D341Med (cell line): ENCODE measurements at regions not wholly inside any gene's neighbourhood (a gene's known extent, or its start where the extent isn't known, plus 50 kb on each side); places are given as distances from the start of the nearest gene placed in this dataset.
"Not testable (repeated sequence)": the region's sequence is repeated elsewhere in the genome, so short reads cannot be mapped to it uniquely, and the experiment has no call there.

ENCODE experiments used
- DNase-seq: peaks from one replicate; pipeline ENCODE4 v3.0.0; 2012; ENCODE audit warnings: low spot score

DNA sequence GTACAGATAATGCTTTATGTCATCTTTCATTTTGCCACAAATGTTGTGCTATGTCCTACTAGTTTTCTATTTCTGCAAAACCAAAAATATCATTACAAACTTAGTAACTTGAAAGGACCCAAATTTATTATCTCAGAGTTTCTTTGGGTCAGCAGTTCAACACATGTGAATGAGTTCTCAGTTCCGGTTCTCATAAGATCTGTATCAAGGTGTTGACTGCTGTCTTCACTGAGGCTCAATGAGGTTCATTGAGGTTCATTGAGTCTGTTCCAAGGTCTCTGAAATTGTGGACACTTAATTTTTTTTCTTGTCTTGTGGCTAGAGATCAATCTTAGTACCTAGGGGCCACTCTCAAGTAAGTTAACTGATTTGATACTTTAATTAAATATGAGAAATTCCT is 525.1 kb upstream of the BRINP3 start:
- DNase-seq, result no peak

DNA sequence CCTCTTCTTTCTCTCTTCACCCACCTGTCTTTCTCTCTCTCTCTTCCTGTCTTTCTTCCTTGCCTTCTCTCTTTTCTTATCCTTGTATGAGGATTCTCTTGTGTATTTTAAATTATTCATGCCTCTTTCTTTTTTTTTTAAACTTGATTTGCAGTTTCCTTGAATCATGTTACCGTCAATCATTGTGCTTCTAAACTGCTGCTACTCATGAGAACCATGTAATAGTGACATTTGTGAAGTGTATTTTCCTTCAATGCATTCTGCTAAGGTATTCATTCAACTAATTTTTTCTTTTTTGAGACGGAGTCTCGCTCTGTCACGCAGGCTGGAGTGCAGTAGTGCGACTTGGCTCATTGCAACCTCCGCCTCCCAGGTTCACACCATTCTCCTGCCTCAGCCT is 539.1 kb upstream of the BRINP3 start:
- no peak for DNase-seq

DNA sequence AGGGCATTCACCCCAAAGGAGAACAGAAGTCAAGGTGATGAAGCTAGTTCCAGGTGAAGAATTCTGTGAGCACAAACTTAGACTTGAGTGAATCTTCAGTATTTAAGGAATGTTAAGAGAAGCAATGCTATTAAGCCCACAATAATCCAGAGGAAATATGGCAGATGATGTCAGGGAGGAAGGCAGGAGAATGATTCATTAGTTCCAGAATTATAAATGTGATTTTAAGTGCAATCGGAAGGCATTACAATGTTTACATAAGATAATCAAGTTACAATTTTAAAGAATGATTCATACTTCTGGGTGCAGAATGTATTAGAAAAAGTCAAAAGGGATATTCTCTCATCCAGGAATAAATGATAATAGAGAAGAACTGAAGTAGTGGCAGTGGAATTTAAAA is 545.2 kb upstream of the BRINP3 start:
- no peak for DNase-seq

DNA sequence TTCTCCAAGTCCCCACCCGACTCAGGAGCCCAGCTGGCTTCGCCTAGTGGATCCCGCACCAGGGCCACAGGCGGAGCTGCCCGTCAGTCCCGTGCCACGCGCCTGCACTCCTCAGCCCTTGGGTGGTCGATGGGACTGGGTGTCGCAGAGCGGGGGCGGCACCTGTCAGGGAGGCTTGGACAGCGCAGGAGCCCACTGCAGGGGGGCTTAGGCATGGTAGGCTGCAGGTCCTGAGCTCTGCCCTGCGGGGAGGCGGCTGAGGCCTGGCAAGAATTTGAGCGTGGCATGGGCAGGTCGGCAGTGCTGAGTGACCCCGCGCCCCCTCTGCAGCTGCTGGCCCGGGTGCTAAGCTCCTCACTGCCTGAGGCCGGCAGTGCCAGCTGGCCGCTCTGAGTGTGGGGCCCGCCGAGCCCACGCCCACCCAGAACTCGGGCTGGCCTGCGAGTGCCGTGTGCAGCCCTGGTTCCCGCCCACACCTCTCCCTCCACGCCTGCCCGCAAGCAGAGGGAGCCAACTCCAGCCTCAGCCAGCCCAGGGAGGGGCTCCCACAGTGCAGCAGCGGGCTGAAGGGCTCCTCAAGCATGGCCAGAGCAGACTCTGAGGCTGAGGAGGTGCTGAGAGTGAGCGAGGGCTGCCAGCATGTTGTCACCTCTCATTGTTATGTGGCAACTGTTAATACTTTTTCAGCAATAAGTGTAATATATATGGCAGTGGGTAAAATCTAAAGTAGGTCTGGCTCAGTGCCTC is 548.4 kb upstream of the BRINP3 start:
- DNase-seq, result no peak

DNA sequence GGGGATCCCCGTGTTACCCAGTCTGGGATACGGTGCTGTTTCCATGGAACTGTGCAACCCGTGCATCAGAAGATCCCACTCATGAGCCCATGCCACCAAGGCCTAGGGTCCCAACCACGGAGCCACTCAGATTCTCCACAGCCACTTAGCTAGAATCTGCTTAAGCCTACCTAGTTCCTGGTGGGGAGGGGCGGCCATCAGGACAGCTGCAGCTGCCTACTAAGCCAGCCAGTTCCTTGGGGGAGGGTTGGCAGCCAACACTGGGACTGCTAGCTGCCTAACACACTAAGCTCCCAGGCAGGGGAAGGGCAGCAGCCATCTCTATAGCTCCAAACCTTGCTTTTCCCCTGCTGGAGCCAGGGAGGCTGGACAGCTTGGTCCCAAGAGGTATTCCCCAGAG is 549.2 kb upstream of the BRINP3 start:
- peak; percentile 45 for DNase-seq

DNA sequence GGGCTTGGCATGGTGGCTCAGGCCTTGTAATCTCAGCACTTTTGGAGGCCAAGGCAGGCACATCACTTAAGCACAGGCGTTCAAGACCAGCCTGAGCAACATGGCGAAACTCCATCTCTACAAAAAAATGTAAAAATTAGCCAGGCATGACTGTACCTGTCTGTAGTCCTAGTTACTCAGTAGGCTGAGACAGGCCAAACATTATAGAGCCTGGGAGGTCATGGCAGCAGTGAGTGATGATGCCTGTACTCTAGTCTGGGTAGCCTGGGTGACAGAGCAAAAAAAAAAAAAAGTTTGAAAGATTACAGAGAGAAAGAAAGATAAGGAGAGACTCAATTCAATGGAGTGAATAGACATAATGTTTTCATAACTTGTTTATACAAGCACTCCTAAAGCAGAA is 556.5 kb upstream of the BRINP3 start:
- no peak for DNase-seq

DNA sequence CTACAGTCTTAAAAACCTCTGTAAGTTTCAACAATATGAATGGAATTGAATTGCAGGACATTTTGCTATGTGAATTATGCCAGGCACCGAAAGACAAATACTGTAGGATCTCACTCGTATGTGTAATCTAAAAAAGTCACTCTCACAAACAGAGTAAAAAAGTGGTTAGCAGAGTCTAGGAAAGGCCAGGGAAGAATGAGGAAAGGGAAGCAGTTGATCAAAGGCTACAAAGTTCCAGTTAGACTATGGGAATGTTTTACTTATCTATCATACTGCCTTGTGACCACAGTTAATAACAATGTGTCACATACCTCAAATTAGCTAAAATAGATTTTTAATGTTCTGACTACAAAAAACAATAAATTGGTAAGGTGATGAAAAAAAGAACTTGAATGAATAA is 565.4 kb upstream of the BRINP3 start:
- DNase-seq, result no peak

DNA sequence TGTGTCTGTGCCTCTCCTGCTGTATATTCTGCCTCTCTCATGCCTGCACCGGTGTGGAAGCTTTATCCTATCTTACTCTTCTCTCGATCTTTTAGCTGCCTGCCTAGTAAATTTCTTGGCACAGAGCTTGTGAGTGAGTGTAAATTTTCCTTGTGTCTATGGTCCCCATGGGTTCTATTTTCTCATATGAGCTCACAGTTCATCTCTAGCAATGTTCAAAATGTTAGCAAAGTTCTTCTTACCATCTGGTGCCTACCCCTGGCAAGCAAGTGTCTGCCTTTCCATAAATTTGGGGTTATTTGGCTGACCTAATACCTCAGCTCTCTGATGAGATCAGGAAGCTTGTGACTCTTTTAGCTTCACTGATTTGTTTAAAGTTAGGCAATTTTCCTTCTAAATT is 572.1 kb upstream of the BRINP3 start:
- DNase-seq, result no peak

DNA sequence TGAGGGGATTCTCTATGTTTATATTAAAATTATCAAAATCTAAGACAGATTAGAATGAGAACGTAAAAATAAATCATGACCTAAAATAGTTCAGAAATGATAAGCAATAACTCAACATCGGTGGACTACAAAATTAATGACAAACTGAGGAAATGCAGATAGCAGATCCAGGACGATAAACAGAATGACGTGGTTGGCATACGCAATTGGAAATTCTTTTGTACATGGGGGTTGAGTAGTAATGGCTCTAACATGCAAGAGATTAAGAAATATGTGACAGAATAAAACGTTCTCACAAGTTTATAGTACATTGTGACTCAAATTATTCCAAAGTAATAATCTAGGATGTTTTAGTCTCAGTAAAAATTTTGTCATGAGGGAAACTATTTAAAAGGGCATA is 575.2 kb upstream of the BRINP3 start:
- DNase-seq, result no peak

DNA sequence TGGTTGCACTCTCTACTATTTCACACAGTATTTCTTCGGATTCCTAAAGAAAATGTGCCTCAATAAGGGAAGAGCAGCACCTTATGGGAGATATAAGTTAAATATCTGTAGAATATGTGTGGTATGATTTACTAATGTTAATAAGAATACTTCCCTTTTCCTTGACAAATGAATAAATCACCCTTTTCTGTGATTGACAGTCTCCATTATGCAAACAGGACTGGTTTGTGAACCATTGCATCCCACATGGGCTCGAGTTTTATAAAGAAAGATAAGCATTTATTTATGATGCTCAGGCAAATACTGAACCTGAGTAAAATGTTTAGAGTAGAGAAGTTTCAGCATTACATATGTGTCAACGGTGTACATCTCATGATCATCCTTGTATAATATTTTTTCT is 587.7 kb upstream of the BRINP3 start:
- no peak for DNase-seq

DNA sequence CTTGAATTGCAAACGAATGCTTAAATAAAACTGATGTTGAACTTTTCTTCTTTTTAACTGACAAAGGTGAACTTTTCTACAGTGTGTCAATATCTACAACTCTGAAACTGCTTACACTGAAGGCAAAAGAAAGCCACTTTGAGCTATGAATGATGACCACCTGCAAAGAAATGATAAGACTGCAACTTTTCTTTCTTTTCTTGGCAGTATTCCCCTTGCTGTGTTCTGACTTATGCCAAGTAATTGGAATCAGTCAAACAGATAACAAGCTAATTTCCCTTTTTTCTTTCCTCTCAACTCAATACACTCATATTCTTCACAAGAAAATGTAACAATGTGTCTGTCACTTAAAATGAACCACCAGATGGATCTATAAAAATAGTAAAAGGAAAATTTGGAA is 588.1 kb upstream of the BRINP3 start:
- no peak for DNase-seq

DNA sequence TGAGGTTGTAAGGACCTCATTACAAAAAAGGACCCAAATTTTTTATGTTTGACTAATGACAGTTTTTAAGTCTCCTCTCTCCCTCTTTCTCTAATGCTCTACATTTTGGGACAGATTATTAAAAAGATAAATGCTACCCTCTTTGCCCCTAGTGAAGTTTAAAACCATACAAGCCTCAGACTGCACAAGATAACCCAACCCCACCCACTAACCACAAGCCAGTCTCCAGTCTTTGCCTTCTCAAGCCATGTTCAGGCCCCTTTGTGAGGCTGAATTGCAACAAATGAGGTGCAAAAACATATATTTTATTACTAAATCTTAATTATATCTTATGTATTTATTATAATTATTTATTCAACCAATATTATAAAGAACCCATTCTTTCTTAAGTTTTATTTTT is 597.2 kb upstream of the BRINP3 start:
- no peak for DNase-seq

DNA sequence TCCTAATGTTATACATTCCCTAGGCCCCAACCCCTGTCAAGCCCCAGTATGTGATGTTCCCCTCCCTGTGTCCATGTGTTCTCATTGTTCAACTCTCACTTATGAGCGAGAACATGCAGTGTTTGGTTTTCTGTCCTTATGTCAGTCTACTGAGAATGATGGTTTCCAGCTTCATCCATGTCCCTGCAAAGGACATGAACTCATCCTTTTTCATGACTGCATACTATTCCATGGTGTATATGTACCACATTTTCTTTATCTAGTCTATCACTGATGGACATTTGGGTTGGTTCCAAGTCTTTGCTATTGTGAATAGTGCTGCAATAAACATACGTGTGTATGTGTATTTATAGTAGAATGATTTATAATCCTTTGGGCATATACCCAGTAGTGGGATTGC is 605.4 kb upstream of the BRINP3 start:
- not testable (repeated sequence) for DNase-seq

DNA sequence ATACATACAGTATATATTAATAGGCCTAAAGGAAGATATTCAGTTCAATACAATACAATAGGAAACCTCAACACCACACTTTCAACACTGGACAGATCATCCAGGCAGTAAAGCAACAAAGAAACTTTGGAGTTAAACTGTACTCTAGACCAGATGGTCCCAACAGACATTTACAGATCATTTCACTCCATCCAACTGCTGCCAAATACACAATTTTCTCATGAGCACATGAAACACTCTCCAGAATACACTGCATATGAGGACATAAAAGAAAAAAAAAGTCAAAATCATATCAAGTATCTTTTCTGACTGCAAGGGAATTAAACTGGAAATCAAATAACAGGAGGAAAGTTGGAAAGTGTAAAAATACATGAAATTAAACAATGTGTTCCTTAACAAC is 607.5 kb upstream of the BRINP3 start:
- no peak for DNase-seq

DNA sequence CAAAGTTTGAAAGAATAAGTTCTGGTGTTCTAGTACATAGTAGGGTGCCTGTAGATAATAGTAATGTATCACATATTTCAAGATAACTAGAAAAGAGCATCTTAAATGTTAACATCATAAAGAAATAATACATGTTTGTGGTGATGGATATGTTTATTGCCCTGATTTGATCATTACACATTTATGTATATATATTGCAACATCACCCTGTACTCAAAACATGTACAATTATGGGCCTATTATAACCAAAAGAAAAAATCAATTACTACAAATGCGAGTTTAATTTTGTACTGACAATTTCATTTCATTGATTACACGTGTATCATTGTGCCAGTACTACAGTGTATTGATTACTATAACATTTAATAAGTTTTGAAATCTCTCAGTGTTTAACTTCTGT is 609.2 kb upstream of the BRINP3 start:
- DNase-seq, result no peak

DNA sequence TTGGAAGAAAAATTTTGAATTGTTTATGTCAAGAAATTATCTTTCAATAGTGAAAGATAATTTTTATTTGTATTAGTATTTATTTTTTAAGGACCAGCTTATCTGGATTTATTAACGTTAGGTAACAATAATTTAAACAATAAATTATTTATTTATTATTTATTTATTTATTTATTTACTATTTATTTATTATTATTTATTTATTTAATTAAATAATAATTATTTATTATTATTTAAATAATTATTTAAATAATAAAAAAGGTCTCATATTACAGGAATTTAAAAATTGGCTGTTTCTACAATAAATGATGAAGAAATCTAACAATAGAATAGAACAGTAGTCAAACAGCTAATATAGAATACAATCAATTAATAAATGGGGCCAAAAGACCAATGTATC is 618.7 kb upstream of the BRINP3 start:
- DNase-seq, result no peak

DNA sequence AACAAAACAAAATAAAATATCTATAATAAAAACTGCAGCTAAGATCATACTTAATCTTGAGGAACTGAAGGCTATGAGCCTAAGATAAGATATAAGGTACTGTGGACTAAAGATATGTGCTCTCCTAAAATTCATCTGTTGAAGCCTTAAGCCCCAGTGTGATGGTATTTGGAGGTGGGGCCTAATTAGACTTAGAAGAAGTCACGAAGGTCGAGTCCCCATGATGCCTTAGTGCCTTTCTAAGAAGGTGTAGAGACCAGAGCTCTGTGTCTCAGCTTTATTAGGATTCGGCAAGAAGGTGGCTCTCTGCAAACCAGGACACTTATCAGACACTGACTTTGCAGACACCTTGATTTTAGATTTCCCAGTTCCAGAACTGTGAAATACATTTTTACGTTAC is 622.0 kb upstream of the BRINP3 start:
- no peak for DNase-seq

DNA sequence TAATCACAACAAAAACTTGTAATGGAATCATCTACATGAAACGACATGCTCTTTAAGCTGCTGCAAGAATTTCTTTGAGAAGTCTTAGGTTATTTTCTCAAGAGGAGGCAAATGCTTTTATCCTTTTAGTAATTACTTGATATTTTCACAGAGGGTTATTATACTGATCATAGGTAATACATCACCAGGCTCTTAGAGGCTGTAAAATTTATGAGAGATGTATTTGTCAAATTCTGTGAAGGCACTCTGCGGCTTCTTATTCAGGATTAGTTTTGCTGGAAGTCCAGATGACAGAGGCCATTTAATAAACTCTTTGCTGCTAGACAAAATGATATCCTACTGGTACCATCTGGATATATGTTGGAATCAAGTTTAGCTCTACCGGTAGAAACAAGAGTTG is 624.3 kb upstream of the BRINP3 start:
- DNase-seq, result no peak

DNA sequence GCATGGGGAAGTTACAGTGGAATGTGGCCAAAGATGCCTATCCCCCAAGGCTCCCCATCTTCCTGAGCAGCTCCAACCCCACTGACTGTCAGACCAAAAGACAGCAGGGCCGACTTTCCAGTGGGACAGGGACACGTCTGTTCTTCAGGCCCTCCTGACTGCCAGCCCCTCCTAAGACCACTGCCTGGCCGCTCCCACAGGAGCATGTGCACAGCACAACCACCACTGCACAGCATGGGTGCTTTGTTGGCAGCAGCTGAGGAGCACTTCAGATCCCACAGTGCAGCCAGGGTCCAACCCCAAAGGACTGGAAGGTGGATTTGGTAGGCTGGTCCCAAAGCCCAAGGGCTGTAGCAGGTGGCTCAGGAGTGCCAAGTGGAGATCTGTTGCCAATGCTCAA is 648.3 kb upstream of the BRINP3 start:
- peak; percentile 16 for DNase-seq

DNA sequence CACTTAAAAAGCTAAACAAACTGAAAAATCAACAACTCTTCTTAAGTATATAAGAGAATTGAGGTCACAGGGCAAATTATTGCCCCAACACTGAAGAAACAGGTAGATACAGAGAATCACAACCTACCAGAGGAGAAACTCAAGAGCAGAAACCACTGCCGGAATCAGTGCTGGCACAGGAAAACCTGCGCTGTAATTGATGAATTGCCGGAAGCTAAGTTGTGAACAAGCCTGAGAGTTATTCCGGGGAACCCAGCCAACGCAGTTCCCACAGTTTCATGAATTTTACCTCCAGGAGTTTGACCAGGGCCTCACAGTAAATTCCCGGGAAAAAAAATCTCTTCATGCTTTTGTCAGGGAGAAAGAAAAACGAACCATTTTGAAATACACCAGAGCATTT is 657.1 kb upstream of the BRINP3 start:
- no peak for DNase-seq

DNA sequence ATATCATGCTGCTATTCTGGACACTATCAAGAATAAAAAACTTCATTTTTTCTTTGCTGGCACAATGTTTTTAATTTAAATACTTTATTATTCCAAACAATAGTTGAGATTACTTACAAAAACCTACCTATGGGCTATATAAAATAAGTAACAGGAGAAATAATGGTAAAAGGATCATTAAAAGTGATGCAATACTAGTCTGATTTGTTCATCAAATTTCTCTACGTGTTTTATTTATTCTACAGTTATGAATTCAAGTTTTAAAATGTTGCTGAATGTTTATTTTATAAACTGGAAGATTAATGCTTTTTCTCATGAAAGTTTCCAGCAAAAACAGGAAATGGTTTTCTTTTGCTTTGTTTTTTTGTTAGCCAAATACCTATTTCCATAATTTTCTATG is 662.4 kb upstream of the BRINP3 start:
- no peak for DNase-seq

DNA sequence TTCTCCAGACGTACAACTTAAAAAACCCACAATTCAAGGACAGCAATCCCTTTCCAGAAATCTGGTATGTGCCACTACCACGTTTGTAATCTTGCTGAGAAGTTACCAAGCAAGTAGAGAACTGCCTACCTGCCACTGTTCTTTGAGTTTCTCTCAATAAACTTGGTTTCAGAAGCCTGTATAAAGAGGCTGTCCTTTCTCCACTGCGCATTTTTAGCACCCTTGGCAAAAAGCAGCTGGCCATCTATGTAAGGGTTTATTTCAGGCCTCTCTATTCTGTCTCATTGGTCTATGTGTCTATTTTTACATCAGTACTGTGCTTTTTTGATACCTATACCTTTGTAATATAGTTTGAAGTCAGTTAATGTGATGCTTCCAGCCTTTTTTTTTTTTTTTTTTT is 665.1 kb upstream of the BRINP3 start:
- DNase-seq, result no peak

DNA sequence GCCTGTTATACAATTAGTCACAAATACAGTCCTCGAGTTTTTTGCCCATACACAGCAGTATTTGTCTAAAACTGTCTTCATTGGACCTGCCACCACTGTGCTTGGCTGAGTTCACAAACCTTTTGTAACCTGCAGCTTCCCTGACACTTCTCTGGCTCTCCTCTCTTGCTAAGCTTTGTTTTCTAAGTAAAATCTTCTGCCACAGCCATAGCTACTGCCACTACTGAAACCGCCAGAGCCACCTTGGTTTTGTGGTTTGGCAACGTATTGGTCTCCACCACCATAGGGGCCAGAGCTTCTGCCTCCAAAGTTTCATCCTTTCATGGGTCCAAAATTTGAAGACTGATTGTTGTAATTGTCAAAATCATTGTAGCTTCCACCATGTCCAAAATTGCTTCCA is 668.2 kb upstream of the BRINP3 start:
- no peak for DNase-seq

DNA sequence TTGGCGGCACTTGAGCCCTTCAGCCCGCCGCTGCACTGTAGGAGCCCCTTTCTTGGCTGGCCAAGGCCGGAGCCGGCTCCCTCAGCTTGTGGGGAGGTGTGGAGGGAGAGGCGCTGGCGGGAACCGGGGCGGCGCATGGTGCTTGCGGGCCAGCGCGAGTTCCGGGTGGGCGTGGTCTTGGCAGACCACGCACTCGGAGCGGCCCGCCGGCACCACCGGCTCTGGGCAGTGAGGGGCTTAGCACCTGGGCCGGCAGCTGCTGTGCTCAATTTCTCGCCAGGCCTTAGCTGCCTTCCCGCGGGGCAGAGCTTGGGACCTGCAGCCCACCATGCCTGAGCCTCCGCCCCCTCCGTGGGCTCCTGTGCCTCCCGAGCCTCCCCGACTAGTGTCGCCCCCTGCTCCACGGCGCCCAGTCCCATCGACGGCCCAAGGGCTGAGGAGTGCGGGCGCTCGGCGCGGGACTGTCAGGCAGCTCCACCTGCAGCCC is 673.7 kb upstream of the BRINP3 start:
- no peak for DNase-seq

DNA sequence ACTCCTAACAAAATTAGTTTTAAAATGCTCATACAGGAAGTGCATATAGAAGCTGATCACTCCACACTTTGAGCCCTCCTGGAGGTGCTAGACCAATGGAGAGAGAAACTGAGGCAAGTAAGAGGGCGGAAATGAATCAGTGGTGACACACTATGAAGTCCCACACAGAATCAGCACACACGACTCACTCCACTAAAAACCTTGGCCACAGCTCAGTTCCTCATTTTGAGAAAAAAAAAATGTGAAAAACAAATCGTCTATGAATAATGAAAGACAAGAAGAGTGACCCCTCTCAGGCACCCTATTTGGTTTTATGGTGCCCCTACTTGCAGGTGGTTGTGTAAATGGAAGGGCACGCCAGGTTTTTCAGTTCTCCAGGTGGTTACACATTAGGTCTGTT is 675.1 kb upstream of the BRINP3 start:
- DNase-seq, result no peak
